Uterus (tissue), 3 donors: ENCODE measurements at regions not wholly inside any gene's neighbourhood (a gene's known extent, or its start where the extent isn't known, plus 50 kb on each side); places are given as distances from the start of the nearest gene placed in this dataset.

Experiments used
- DNase-seq, 2 donors: peaks; one replicate each; pipeline ENCODE4 v3.0.0-alpha.2; 2019 to 2020
- H3K27ac ChIP-seq, 2 donors: fragments of 200-600 bp; sonication (generic); 1 replicate in 1 of 2; 2 replicates in 1 of 2; pipeline ENCODE4 v1.5.1; 2016 to 2018
- H3K27me3 ChIP-seq, 2 donors: fragments of 200-600 bp; sonication (generic); one replicate each; pipeline ENCODE4 v1.5.1; 2018 to 2019; ENCODE audit warnings: control low read depth in 1 of 2
- H3K36me3 ChIP-seq, 2 donors: fragments of 200-600 bp; sonication (generic); one replicate each; pipeline ENCODE4 v1.5.1; 2019; ENCODE audit warnings: control low read depth in 1 of 2
- H3K4me1 ChIP-seq, 2 donors: fragments of 200-600 bp; sonication (generic); one replicate each; pipeline ENCODE4 v1.5.1; 2018 to 2019; ENCODE audit warnings: control low read depth in 1 of 2
- H3K4me3 ChIP-seq, 2 donors: fragments of 200-600 bp; sonication (generic); 1 replicate in 1 of 2; 2 replicates in 1 of 2; pipeline ENCODE4 v1.5.1; 2018 to 2019; ENCODE audit warnings: mild to moderate bottlenecking in 1 of 2
- H3K9me3 ChIP-seq, 2 donors: fragments of 200-600 bp; sonication (generic); one replicate each; pipeline ENCODE4 v1.5.1; 2019; ENCODE audit warnings: control low read depth in 1 of 2
- POLR2A ChIP-seq, 2 donors: fragments of 450-650 bp; IDR thresholded peaks; one replicate each; pipeline ENCODE4 v1.6.1; 2016; ENCODE audit warnings: antibody characterized with exemption in 2 of 2, mild to moderate bottlenecking in 1 of 2, moderate library complexity in 1 of 2
- intact Hi-C: fragments of 100-400 bp; cut with DNase I; formaldehyde crosslinking; loops from one replicate; pipeline ENCODE4 v1.15.1; 2023; ENCODE audit warnings: low total_unique reads
- TF ChIP-seq, protein P1 (sequence below), 4 experiments: fragments of 200-600 bp in 2 of 4; fragments of 450-650 bp in 2 of 4; sonication (generic) in 2 of 4; IDR thresholded peaks; one replicate each; pipeline ENCODE4 v1.5.1; 2016 to 2019; ENCODE audit warnings: antibody characterized with exemption in 4 of 4, mild to moderate bottlenecking in 2 of 4, moderate library complexity in 1 of 4
- donor health status: DM: yes; HTN: yes; CAD: no.

GRCh38 chr4:36614011-36614410, 332.6 kb downstream of the DTHD1 start:
- Histone ChIP-seq H3K36me3 (no peaks in the 10 kb centered on the region), H3K4me1 (no peaks in the 10 kb centered on the region), H3K27me3 (no peaks in the 10 kb centered on the region), H3K4me3 (no peak overlapping the region), H3K9me3 (peaks cover 0 to 5% of the 10 kb centered on the region in 2 donors), H3K27ac (no peak overlapping the region)
- no peak for TF ChIP-seq POLR2A (IDR thresholded peaks at IDR 0.05)
- TF ChIP-seq, protein P1, sequence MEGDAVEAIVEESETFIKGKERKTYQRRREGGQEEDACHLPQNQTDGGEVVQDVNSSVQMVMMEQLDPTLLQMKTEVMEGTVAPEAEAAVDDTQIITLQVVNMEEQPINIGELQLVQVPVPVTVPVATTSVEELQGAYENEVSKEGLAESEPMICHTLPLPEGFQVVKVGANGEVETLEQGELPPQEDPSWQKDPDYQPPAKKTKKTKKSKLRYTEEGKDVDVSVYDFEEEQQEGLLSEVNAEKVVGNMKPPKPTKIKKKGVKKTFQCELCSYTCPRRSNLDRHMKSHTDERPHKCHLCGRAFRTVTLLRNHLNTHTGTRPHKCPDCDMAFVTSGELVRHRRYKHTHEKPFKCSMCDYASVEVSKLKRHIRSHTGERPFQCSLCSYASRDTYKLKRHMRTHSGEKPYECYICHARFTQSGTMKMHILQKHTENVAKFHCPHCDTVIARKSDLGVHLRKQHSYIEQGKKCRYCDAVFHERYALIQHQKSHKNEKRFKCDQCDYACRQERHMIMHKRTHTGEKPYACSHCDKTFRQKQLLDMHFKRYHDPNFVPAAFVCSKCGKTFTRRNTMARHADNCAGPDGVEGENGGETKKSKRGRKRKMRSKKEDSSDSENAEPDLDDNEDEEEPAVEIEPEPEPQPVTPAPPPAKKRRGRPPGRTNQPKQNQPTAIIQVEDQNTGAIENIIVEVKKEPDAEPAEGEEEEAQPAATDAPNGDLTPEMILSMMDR (IDR thresholded peaks at IDR 0.05): no peak
- intact Hi-C loops: no loop called here
- DNase-seq: no peak

GRCh38 chr4:36618102-36618501, 336.7 kb downstream of the DTHD1 start:
- Histone ChIP-seq H3K4me1 (no peaks in the 10 kb centered on the region), H3K27ac (no peak overlapping the region), H3K36me3 (no peaks in the 10 kb centered on the region), H3K27me3 (no peaks in the 10 kb centered on the region), H3K9me3 (no peaks in the 10 kb centered on the region), H3K4me3 (no peak overlapping the region)
- intact Hi-C loops: no loop called here
- no peak for DNase-seq
- no peak for TF ChIP-seq POLR2A (IDR thresholded peaks at IDR 0.05)
- TF ChIP-seq, protein P1 (IDR thresholded peaks at IDR 0.05): no peak

- Histone ChIP-seq H3K36me3 (no peaks in the 10 kb centered on the region), H3K4me1 (no peaks in the 10 kb centered on the region), H3K4me3 (no peak overlapping the region), H3K27ac (no peak overlapping the region), H3K9me3 (no peaks in the 10 kb centered on the region), H3K27me3 (no peaks in the 10 kb centered on the region)
- no peak for DNase-seq
- intact Hi-C loops: no loop called here
- TF ChIP-seq POLR2A (IDR thresholded peaks at IDR 0.05): no peak
- TF ChIP-seq, protein P1 (IDR thresholded peaks at IDR 0.05): no peak
These were observed 342.6 kb downstream of the DTHD1 start for GRCh38 chr4:36624030-36624429.

DNA sequence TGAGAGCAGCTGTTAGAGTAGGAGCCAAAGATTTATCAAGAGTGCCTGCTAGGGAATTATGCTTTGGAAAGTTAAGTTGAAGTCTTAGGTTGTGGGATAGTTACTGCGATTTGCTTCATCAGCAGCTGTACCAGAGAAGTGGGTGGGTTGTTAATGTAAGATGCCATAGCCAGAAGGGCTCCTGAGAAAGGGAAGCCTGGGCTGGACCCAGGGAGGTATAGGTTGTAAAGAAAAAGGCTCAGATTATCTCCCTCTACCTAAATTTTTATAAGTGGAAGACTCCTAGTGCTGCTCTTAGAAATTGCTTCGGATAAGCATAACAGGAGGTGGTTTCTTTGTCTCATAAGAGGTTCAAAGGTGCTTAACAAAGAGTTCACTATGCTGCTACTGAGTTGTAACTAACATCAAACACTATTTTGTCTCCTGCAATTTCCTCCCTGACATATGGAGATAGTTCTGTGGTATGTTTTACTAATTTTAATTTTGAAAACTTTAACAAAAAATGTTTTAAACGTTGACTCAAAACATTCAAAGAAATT, 356.9 kb downstream of the DTHD1 start:
- Histone ChIP-seq H3K4me1 (no peaks in the 10 kb centered on the region), H3K27me3 (no peaks in the 10 kb centered on the region), H3K9me3 (no peaks in the 10 kb centered on the region), H3K4me3 (no peak overlapping the region), H3K27ac (no peak overlapping the region), H3K36me3 (no peaks in the 10 kb centered on the region)
- no peak for DNase-seq
- no peak for TF ChIP-seq POLR2A (IDR thresholded peaks at IDR 0.05)
- intact Hi-C loops: no loop called here

DNA sequence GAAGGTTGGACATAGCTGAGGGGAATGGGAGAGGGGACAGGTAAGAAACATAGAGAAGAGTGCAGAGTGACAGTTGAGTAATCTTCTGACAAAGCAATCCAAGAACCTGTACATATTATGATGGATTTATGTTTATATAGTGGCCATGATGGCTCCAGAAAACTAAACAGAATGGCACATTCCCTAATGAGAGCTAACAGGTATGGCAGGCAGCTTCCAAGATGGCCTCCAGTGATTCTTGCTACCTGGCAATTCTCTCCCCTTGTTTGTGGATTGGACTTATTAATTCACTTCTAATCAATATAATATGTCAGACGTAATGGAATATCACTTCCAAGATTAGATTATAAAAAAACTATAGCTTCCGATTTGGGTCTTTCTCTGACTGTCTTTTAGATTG, 359.5 kb downstream of the DTHD1 start:
- no peak for TF ChIP-seq POLR2A (IDR thresholded peaks at IDR 0.05)
- TF ChIP-seq, protein P1 (IDR thresholded peaks at IDR 0.05): no peak
- H3K27ac ChIP-seq: no peak overlapping the region
- no peaks in the 10 kb centered on the region for H3K27me3 ChIP-seq
- intact Hi-C loops: no loop called here
- H3K9me3 ChIP-seq: no peaks in the 10 kb centered on the region
- DNase-seq: no peak
- no peaks in the 10 kb centered on the region for H3K36me3 ChIP-seq
- H3K4me3 ChIP-seq: no peak overlapping the region
- no peaks in the 10 kb centered on the region for H3K4me1 ChIP-seq

DNA sequence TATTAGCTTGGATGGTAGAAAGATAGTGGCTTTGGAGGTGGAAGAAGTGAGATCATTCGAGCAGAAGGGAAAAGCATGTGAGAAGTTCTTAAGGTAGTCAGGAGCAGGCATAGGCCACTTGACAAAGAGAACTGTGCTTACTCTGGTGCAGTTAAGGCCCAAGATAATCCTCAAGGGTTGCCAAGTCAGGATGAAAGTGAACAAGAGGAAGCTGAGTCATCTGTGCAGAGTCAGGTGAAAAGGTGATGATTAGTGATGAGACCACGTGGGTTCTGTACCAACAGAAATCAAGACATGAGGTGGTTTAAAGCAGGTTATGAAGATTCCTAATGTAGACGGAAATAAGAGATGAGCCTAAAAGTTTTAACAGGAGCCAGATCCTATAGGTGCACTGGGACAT, 369.8 kb downstream of the DTHD1 start:
- DNase-seq: no peak
- no peaks in the 10 kb centered on the region for H3K27me3 ChIP-seq
- no peaks in the 10 kb centered on the region for H3K4me1 ChIP-seq
- intact Hi-C loops: no loop called here
- H3K27ac ChIP-seq: no peak overlapping the region
- H3K4me3 ChIP-seq: no peak overlapping the region
- no peaks in the 10 kb centered on the region for H3K36me3 ChIP-seq
- TF ChIP-seq, protein P1 (IDR thresholded peaks at IDR 0.05): no peak
- TF ChIP-seq POLR2A (IDR thresholded peaks at IDR 0.05): no peak
- H3K9me3 ChIP-seq: no peaks in the 10 kb centered on the region
